ENCODE measurements at regions not wholly inside any gene's neighbourhood (a gene's known extent, or its start where the extent isn't known, plus 50 kb on each side); places are given as distances from the start of the nearest gene placed in this dataset.
"Not testable (repeated sequence)": the region's sequence is repeated elsewhere in the genome, so short reads cannot be mapped to it uniquely, and the experiment has no call there.

DNA sequence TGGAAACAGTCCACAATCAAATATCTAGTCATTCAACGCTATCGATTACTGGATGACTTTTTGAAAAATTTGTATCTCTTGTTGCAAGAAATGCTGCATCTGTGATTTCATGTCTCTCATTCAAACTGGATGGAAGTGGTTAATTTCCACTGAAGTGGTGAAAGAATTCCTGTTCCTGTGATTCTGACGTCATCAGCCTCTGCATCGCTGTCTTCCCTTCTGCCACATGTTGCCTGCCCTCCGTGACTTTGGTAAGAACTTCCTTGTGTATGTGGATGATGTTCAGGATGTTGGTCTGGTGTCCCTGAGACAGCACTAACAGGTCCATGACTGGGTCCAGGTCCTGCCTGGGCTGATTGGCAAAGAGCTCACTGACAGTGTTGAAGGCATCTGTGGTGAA is 84.8 kb upstream of the TEKT4 start:
- H3K9me3 Mint-ChIP-seq (ENCODE audit: insufficient read depth); H3K4me1 Mint-ChIP-seq; H3K27ac ChIP-seq (ENCODE audit: low read length in 2 of 2); DNase-seq; H3K27me3 ChIP-seq (replicated peaks in 1 of 4; ENCODE audit: control extremely low read depth in 1 of 4, control insufficient read depth in 3 of 4, insufficient read depth in 4 of 4, low read length in 3 of 4); H3K4me1 ChIP-seq (ENCODE audit: control insufficient read depth in 2 of 2, insufficient read depth in 2 of 2, low read length in 2 of 2); H3K4me3 Mint-ChIP-seq; H3K4me3 ChIP-seq (ENCODE audit: control extremely low read depth in 1 of 5, extremely low read depth in 1 of 5, insufficient read depth in 1 of 5, low read depth in 2 of 5, low read length in 4 of 5); intact Hi-C loops (cut with micrococcal nuclease); H2AFZ ChIP-seq (ENCODE audit: insufficient read depth, low read depth, low read length, poor library complexity, severe bottlenecking); H4K20me1 ChIP-seq (ENCODE audit: control insufficient read depth, insufficient read depth, low read length, poor library complexity, severe bottlenecking); ATAC-seq (ENCODE audit: low read depth); H3K4me2 ChIP-seq (replicated peaks; ENCODE audit: low read depth, low read length, poor library complexity, severe bottlenecking); CTCF ChIA-PET; H3K79me2 ChIP-seq (ENCODE audit: control insufficient read depth, insufficient read depth, low read length); H3K9me3 ChIP-seq (ENCODE audit: control extremely low read depth in 1 of 3, control insufficient read depth in 2 of 3, insufficient read depth in 1 of 3, low read length in 2 of 3); H3K27me3 Mint-ChIP-seq; H3K27ac Mint-ChIP-seq; POLR2A ChIA-PET; H3K36me3 ChIP-seq (replicated peaks in 1 of 2; ENCODE audit: control extremely low read depth in 1 of 2, control insufficient read depth in 1 of 2, extremely low read depth in 1 of 2, insufficient read depth in 2 of 2, low read length in 1 of 2); H3K9ac ChIP-seq (ENCODE audit: low read length): not testable (repeated sequence)
- 73% methylated on average over 3 of the region's 5 CpGs for WGBS (ENCODE audit: insufficient coverage)

DNA sequence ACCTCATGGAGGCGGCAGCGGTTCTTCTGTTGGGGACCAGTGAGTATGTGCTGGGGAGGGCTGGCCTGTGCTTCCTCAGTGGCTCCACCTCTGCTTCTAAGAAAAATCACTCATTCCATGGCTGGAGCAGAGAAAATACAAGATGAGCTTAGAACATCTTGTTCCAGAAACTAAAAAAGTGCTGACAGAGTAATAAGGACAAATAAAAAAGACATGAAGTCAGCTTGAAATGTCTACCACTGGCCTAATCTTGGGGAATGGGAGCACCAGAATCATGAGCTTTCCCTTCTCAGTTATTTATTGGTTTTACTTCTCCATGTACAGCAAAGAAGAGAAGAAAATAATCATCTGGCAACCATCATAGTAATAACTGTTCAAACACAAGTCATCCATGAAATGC is 81.1 kb upstream of the TEKT4 start:
- H3K4me2 ChIP-seq (replicated peaks; ENCODE audit: low read depth, low read length, poor library complexity, severe bottlenecking); intact Hi-C loops (cut with micrococcal nuclease); H3K9me3 ChIP-seq (ENCODE audit: control extremely low read depth in 1 of 3, control insufficient read depth in 2 of 3, insufficient read depth in 1 of 3, low read length in 2 of 3); H3K27ac ChIP-seq (ENCODE audit: low read length in 2 of 2); H3K27me3 ChIP-seq (replicated peaks in 1 of 4; ENCODE audit: control extremely low read depth in 1 of 4, control insufficient read depth in 3 of 4, insufficient read depth in 4 of 4, low read length in 3 of 4); H3K9me3 Mint-ChIP-seq (ENCODE audit: insufficient read depth); H3K4me1 Mint-ChIP-seq; H4K20me1 ChIP-seq (ENCODE audit: control insufficient read depth, insufficient read depth, low read length, poor library complexity, severe bottlenecking); H3K4me3 ChIP-seq (ENCODE audit: control extremely low read depth in 1 of 5, extremely low read depth in 1 of 5, insufficient read depth in 1 of 5, low read depth in 2 of 5, low read length in 4 of 5); ATAC-seq (ENCODE audit: low read depth); CTCF ChIA-PET; H3K79me2 ChIP-seq (ENCODE audit: control insufficient read depth, insufficient read depth, low read length); H2AFZ ChIP-seq (ENCODE audit: insufficient read depth, low read depth, low read length, poor library complexity, severe bottlenecking); H3K27ac Mint-ChIP-seq; H3K9ac ChIP-seq (ENCODE audit: low read length); H3K36me3 ChIP-seq (replicated peaks in 1 of 2; ENCODE audit: control extremely low read depth in 1 of 2, control insufficient read depth in 1 of 2, extremely low read depth in 1 of 2, insufficient read depth in 2 of 2, low read length in 1 of 2); DNase-seq; H3K4me1 ChIP-seq (ENCODE audit: control insufficient read depth in 2 of 2, insufficient read depth in 2 of 2, low read length in 2 of 2); H3K4me3 Mint-ChIP-seq; H3K27me3 Mint-ChIP-seq; POLR2A ChIA-PET: not testable (repeated sequence)
- WGBS (ENCODE audit: insufficient coverage), result 100% methylated on average over 2 of the region's 2 CpGs

DNA sequence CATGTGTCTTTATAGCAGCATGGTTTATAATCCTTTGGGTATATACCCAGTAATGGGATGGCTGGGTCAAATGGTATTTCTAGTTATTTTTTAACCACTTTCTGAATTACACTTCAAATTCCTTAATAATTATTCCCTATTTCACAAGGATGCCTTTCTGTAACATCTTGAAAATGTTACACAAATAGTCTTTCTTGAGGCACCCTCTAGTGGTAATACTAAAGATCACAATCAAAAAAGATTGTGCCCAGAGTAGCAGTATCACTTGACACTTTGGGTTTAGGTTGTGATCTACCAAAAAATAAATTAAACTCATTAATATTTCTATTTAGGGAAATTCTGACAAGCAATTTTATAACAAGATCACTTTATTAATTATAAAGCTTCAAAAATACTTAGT is 74.0 kb upstream of the TEKT4 start:
- TF ChIP-seq, protein P1, sequence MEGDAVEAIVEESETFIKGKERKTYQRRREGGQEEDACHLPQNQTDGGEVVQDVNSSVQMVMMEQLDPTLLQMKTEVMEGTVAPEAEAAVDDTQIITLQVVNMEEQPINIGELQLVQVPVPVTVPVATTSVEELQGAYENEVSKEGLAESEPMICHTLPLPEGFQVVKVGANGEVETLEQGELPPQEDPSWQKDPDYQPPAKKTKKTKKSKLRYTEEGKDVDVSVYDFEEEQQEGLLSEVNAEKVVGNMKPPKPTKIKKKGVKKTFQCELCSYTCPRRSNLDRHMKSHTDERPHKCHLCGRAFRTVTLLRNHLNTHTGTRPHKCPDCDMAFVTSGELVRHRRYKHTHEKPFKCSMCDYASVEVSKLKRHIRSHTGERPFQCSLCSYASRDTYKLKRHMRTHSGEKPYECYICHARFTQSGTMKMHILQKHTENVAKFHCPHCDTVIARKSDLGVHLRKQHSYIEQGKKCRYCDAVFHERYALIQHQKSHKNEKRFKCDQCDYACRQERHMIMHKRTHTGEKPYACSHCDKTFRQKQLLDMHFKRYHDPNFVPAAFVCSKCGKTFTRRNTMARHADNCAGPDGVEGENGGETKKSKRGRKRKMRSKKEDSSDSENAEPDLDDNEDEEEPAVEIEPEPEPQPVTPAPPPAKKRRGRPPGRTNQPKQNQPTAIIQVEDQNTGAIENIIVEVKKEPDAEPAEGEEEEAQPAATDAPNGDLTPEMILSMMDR (IDR thresholded peaks at IDR 0.05), result peak; percentile 30
- intact Hi-C loops (cut with micrococcal nuclease), result not testable (repeated sequence)

More for the DNA sequence above, 74.0 kb upstream of the TEKT4 start:
- H3K4me1 Mint-ChIP-seq; H3K4me3 ChIP-seq (ENCODE audit: control extremely low read depth in 1 of 5, extremely low read depth in 1 of 5, insufficient read depth in 1 of 5, low read depth in 2 of 5, low read length in 4 of 5); H3K36me3 ChIP-seq (replicated peaks in 1 of 2; ENCODE audit: control extremely low read depth in 1 of 2, control insufficient read depth in 1 of 2, extremely low read depth in 1 of 2, insufficient read depth in 2 of 2, low read length in 1 of 2); H3K27ac Mint-ChIP-seq; H3K27ac ChIP-seq (ENCODE audit: low read length in 2 of 2); POLR2A ChIA-PET; H3K27me3 ChIP-seq (replicated peaks in 1 of 4; ENCODE audit: control extremely low read depth in 1 of 4, control insufficient read depth in 3 of 4, insufficient read depth in 4 of 4, low read length in 3 of 4); CTCF ChIA-PET; H3K4me1 ChIP-seq (ENCODE audit: control insufficient read depth in 2 of 2, insufficient read depth in 2 of 2, low read length in 2 of 2); H3K9ac ChIP-seq (ENCODE audit: low read length); H3K27me3 Mint-ChIP-seq; DNase-seq; H4K20me1 ChIP-seq (ENCODE audit: control insufficient read depth, insufficient read depth, low read length, poor library complexity, severe bottlenecking); ATAC-seq (ENCODE audit: low read depth); H3K9me3 ChIP-seq (ENCODE audit: control extremely low read depth in 1 of 3, control insufficient read depth in 2 of 3, insufficient read depth in 1 of 3, low read length in 2 of 3); H2AFZ ChIP-seq (ENCODE audit: insufficient read depth, low read depth, low read length, poor library complexity, severe bottlenecking); H3K4me3 Mint-ChIP-seq; H3K79me2 ChIP-seq (ENCODE audit: control insufficient read depth, insufficient read depth, low read length); H3K9me3 Mint-ChIP-seq (ENCODE audit: insufficient read depth); H3K4me2 ChIP-seq (replicated peaks; ENCODE audit: low read depth, low read length, poor library complexity, severe bottlenecking): not testable (repeated sequence)
